GM11168 (cell line): ENCODE measurements at regions not wholly inside any gene's neighbourhood (a gene's known extent, or its start where the extent isn't known, plus 50 kb on each side); places are given as distances from the start of the nearest gene placed in this dataset.

Experiments
- in situ Hi-C: fragments of 300-500 bp; cut with MboI; formaldehyde crosslinking; loops from one replicate; pipeline ENCODE4 v1.12.0; 2022; ENCODE audit warnings: low sequenced_read_pairs; ENCODE audit not compliant: unreplicated experiment

DNA sequence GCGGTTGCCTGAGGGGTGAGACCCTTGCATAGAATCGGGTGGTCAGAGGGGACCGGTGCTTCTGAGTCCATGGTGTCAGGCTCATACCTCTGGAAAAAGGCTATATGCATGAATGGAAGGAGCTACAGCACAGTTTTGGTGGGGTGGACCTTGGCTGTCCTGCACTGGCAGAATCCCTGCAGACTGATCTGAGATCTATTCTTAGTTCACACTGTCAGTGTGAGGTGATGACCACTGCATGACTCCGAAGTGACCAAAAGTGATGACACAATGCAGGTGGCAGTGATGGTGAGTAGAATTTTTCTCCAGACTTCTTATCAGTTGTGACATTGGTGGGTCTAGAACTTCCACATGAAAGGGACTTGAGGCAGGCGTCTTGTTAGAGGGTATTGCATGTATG lies 105.2 kb upstream of the SLC28A3 start:
- in situ Hi-C loops: no loop called here

DNA sequence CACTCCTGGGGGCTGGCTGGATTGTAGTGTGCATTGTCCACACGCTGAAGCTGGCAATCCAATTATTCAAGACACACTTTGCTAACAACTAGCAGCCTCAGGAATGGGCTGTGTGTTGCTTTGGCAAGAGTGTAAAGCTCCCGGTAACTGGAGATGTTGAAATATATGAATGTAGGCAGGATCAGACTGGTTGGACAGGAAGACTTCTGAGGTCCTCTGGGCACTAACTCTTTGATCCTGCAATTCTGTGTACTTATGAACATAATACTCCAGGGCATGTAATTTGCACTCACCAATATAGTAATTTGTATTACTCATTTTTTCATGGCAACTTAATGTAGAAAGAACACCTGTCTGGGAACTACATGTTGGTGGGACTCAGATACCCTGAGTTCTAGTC lies 106.7 kb upstream of the SLC28A3 start:
- in situ Hi-C loops: no loop called here

DNA sequence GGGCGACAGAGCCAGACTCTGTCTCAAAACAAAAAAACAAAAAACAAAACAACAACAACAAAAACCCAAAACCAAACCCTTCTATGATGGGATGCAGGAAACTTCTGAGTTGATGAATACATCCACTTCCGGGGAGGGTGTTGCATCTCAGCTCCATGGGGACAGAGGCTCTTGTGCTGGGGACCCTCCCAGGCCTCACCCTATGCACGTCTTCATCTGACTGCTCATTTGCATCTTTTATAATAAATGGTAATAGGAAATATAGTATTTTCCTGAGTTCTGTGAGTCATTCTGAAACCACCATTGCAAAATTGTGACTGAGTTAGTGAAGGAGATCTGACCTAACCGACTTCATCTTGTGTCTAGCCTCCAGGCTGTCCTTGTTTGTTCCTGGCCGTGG lies 109.5 kb upstream of the SLC28A3 start:
- in situ Hi-C loops: no loop called here

DNA sequence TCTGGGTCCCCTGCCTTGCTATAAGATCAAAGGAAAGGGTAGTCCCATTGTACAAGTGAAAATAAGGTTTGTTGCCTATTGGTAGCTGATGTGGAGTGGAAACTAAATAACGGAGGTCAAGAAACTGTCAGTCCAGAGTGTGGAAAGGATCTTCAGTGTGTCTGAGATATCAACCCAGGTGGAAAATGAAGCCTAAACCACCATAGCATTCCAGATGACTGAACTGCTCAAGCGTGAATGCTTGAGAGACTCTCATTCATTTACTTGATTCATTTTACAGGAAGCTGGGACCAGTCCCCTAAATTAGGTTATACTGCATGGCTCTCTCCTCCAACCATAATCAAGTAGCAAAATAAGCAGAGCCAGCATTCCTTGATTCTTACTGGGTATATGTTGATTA lies 116.0 kb upstream of the SLC28A3 start:
- in situ Hi-C loops: no loop called here

DNA sequence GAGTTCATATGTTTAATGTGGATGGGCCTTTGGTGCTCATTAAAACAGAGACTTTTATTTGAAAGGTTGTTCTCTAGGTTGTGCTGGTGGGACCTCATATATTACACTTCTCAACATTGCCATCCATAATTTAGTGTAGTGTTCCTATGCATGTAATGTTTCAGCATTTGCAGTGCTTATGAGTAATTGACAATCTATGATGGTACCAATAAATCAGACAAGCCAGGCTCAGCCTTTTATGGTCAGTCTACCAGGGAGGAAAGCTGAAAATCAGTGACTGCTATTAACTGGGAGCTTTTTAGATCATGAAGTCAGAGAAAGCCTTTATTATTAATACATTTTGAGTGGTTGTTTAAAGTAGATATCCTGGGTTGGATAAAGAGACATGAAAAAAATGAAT lies 120.1 kb upstream of the SLC28A3 start:
- in situ Hi-C loops: no loop called here

DNA sequence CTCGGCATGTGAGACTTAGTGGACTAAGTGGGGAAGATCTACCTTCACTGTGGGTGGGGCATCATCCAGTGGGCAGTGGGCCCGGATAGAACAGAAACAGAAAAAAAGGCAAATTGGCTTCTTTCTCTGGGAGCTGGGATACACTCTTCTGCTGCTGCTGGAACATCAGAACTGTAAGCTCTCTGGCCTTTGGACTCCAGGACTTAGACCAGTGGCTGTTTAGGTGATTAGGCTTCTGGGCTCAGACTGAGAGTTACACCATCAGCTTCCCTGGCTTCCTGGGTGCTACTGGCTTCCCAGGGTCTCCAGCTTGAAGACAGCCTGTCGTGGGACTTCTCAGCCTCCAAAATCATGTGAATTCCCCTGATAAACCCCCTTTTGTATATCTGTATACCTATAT lies 122.7 kb upstream of the SLC28A3 start:
- in situ Hi-C loops: no loop called here

DNA sequence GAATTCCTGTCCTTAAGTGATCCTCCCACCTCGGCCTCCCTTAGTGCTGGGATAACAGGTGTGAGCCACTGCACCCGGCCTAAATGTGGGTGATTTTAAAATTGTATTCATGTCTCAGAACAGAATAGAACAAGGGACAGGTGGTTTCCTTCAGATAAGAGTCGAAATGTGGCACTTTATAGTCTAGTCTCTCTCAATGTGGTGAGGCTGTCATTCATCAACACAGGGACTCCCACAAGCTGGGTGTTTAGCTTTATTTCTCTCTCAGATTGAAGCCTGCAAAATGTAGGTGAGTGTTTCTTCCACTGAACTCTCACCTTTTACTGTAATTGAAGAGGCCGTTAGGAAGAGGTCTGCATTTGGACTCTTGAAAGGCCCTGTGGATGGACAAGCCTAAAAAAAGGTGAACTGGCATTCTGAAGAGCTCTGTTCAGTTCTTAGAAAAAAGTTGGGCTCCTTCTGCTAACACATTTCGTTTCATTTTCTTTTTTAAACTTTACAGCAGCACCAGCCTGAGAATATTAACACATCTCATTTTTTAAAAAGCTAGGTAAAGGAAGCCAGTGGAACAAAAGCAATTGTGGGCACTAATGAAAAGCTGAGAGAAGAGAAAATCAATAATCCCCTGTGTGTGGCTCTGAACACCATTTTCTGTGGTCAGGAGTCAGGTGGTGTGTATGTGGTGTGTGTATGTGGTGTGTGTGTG lies 126.2 kb upstream of the SLC28A3 start:
- in situ Hi-C loops: no loop called here

DNA sequence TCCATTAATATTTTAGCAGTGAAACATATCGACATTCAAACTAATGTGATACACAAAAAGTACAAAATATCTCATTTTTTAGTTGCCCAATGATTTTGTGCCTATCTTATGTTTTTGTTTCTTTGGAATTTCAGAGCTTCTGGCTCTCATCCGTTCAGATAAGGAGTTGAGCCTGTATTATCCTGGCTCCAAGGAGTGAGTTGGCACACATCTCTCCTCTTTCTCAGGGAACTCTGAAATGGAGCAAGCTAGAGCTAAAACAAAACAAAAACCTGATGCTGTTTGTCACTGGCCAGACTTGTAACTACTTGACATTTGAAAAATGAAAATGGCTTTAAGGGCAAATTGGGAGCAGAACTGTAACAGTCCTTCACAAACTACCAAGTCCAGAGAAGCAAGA lies 131.3 kb upstream of the SLC28A3 start:
- in situ Hi-C loops: no loop called here

DNA sequence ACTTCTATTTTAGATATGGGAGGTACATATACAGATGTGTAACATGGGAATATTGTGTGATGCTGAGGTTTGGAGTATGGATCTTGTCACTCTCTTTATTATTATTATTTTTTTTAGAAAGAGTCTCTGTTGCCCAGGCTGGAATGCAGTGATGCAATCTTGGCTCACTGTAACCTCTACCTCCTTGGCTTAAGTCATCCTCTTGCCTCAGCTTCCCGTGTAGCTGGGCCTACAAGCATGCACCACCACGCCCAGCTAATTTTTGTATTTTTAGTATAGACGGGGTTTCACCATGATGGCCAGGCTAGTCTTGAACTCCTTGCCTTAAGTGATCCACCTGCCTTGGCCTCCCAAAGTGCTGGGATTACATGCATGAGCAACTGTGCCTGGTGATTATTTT lies 138.4 kb upstream of the SLC28A3 start:
- in situ Hi-C loops: no loop called here

DNA sequence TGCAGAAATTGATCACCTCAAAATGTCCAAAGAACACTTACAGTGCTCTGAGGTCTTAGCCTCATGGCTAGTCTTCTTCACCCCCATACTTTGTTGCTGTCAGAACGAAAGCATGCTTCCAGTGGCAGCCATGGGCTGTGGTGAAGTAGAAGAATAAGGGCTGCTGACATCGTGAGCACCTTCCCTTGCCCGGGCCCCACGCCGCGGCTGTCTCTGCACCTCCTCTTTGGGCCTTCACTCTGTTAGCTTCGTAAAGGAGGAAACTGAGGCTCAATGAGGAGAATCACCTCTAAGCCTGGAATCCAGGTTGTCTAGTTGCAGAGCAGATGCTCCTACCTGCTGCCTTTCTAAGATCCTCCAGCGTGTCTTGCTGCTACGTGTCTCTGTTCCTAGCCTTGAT lies 139.5 kb upstream of the SLC28A3 start:
- in situ Hi-C loops: no loop called here

DNA sequence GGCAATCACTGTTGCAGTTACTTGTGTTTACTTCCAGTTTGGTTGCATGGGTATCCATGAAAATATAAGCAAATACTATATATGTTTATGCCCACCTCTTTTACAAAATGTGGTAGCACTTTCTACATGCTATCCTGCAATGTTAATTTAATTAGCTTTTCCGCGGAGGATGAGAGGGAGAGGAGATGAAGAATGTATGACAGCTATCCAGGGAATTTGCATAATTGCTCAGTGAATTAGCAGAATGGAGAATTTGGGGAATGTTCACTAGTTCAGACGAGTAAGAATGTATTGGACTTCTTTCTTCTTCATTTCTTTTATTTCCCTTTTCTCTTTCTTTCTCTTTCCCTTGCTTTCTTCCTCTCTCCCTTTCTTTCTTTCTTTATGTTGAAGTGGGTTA lies 140.7 kb upstream of the SLC28A3 start:
- in situ Hi-C loops: no loop called here

DNA sequence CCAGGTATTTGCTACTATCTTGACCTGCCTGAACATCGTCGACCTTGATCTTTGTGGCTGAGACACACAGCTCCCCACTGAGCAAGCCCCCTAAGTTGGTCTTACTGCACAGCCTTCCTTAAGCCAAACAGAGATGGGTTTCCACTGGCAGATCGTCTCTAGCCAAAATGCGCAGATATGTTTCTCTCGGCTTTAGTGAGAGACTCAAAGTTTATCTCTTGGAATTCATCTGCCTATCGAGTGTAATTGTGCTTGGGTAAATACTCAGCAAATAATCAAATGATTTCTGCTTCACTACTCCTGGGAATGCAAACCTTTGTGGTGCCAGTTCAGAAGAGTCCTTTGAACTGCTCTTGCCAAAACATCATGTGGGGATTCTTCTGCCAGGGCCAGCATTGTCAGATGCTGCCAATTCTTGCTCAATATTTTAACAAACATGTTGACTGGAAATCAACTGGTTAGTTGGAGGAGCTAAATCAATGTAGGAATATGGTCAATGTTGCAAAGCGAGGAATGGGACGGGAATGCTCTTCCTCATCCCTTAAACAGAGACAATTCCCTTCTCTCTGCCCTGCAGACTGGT lies 141.2 kb upstream of the SLC28A3 start:
- in situ Hi-C loops: no loop called here

DNA sequence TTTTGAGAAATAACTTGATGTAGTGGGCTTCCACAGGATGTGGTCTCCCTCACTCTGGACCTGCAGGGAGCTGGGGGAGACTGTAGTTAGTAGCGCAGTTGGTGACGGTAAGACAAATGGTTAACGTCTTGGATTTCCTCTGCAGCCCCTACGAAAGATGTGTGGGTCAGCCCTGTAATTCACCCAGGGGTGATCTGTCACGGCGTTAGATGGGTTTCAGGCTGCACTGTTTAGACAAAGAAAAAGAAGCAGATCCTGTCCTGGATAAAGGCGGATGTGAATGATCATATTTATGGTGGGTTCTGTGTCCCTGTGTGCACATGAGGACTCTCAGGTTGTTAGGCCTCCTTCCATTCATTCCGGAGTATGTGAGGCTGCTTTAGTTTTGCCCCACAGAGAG lies 142.0 kb upstream of the SLC28A3 start:
- in situ Hi-C loops: no loop called here

DNA sequence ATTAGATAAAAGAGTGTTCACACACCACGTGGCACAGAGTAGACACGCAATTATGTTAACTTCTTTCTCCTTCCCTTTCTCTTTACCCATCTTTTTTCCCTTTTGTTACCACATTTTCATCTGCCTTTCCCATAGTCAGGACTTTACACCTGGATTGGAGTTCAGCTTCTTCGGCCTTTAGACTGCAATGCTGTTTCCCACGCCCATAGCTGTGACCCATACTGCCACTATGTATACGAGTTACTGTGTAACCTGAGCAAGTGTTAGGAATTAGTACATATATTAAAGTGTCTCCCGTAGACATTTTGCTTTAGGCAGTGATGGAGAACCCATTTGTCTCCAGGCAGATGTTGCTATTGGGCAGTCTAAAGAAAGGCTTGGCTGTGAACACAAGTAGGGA lies 143.6 kb upstream of the SLC28A3 start:
- in situ Hi-C loops: no loop called here

DNA sequence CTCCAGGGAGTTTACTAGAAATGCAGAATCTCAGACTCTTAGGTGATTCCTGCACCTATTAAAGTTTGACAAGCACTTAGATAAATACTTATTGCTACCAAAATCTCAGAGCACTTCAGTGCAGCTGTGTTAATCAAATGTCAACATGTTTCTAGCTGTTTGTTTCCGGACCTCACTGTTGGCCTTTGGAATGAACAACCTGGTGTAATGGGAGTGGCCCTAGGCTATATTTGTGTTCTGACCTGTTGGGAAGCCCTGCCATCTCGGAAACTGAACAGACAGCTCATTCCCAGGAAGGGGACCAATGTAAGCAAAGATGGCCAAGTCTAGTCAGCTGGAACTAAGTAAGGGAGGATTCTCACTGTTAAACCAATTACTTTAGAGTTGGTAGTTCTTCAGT lies 145.0 kb upstream of the SLC28A3 start:
- in situ Hi-C loops: no loop called here

DNA sequence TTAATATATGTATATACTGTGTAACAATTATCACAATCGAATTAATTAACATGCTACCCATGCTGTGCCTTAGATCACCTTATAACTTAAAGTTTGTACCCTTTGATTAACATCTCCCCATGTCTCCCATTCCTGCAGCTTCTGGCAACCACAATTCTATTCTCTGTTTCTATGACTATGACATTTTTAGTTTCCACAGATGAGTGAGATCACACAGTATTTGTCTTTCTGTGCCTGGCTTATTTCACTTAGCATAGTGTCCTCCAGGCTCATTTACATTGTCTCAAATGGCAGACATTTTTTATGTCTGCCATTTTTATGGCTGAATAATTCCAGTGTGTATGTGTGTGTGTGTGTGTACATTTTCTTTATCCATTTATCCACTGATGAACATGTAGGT lies 146.1 kb upstream of the SLC28A3 start:
- in situ Hi-C loops: no loop called here

DNA sequence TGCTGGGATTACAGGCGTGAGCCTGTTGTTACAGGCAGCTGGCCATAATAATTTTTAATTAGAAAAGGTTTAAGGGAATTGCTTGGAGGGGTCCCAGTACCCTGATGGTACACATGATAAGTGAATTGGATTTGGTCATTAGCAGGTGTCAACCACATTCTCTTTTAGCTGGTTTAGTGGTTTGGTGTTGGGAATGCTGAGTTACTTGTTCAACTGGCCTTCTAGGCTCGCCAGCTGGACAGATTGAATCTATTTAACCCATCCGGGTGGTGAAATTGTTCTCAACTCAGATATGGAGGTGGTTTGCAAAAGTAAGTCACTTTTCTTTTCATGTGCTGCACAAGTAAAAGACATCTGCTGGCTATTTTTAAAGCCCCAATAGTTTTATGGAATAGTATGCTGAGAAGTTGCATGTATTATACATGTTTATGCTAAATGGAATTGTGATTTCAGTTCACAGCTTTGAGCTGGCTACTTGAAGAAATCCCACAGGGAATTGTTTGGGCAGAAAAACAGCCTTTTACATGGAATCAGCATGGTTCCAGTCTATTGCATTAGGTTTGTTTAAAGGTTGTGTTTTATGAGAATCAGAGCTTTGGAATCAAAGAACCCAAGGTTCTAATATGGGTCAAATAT lies 149.8 kb upstream of the SLC28A3 start:
- in situ Hi-C loops: no loop called here

DNA sequence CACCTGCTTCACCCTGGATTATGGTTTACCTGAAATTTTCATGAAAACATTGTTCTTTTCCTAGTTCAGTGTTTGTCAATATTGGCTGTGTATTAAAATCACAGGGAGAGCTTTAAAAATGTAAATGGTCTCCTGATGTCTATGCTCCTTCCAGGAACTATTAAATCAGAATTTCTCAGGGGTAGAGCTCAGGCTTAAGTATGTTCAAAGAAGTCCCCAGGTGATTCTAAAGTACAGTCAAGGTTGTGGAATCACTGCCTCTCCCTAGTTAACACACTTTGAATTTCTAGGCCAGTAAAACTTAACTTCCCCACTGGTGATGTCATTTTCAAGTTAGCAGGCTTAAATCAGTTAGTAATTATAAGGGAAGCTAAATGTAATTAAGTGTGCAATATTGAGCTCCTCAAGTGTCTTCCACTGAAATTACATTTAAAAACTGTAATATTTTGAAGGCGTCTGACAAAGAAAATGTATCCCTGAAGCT lies 150.3 kb upstream of the SLC28A3 start:
- in situ Hi-C loops: no loop called here

DNA sequence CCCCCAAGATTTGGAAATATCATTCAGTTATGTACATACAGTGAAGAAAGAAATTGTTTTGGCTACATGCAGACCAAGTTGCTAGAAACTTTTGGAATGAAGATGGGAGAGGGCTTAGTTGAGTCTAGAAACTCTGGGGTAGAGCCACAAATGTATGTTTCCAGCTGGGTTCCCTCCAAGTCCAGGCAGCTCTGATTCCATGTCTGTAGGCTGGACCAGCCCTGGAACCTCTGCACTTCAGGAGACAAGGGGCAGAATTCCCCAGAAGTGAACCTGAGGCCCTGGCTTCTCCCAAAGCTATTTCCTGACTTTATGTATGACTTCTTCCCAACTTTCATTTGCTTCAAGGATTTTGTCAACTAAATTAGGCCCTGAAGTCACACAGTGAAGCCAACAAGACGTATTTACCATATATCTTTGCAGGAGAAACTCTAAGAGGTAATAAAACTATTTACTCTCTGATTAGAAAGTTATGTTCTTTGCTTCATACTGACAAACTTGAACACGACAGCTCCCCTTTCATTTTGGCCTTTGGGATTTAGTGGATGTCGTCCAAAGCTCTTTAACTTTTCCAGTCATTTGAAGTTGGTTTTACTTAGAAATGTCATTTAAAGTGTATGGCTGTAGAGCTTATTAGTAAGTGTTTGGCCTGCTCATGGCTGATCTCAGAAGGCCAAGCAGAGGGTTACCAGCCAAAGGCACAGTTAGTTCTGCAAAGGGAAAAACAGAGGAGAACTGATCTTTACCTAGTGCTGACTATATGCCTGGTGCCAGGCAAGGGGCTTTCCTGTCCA lies 152.0 kb upstream of the SLC28A3 start:
- in situ Hi-C loops: no loop called here

DNA sequence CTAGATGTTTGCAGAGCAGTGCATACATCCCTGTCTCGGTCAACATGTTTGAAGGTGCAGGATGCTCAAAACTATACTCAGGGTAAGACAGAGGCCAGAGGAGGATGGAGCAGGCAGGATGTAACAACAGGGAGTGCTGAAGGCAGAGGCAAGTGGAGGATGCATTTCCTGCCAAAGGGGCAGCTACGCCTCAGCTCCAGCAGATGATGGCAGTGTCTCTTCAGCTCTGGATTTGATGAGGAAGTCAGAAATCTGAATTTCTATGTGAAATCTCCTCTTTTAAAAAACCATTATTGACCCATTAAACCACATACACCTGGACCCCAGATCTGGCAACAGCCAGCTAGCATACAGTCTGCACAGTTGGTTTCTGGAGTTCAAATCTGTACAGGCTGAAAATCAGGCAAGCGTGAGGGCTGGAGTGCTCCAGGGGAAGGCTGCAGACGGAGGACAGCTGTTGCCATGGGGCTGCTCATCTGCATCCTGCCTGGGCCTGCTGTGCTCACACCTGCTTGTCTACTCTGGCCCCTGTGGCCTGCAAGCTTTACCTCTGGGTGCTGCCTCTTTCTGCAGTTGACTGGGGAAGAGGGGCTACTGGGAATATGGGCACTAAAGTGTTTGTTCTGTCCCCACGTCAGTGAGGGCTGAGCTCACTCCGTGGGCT lies 152.9 kb upstream of the SLC28A3 start:
- in situ Hi-C loops: no loop called here
